ENCODE measurements at regions not wholly inside any gene's neighbourhood (a gene's known extent, or its start where the extent isn't known, plus 50 kb on each side); places are given as distances from the start of the nearest gene placed in this dataset.

GRCh38 chr6:167507376-167507945 lies 182.6 kb downstream of the TTLL2 start:
- DNase-seq (ENCODE audit: low read depth in 4 of 4, low spot score in 3 of 4), result no peak

GRCh38 chr6:167508919-167509852 lies 184.3 kb downstream of the TTLL2 start:
- no peak for DNase-seq (ENCODE audit: low read depth in 4 of 4, low spot score in 3 of 4)

GRCh38 chr6:167509853-167510220 lies 185.0 kb downstream of the TTLL2 start:
- DNase-seq (ENCODE audit: low read depth in 4 of 4, low spot score in 3 of 4), result no peak

- no peak for DNase-seq (ENCODE audit: low read depth in 4 of 4, low spot score in 3 of 4)
These were observed 185.8 kb downstream of the TTLL2 start for GRCh38 chr6:167510648-167511047.

GRCh38 chr6:167512696-167513375 lies 187.9 kb downstream of the TTLL2 start:
- DNase-seq (ENCODE audit: low read depth in 4 of 4, low spot score in 3 of 4), result no peak

GRCh38 chr6:167513778-167514177 lies 188.9 kb downstream of the TTLL2 start:
- no peak for DNase-seq (ENCODE audit: low read depth in 4 of 4, low spot score in 3 of 4)

GRCh38 chr6:167514524-167514923 lies 189.6 kb downstream of the TTLL2 start:
- no peak for DNase-seq (ENCODE audit: low read depth in 4 of 4, low spot score in 3 of 4)

- DNase-seq (ENCODE audit: low read depth in 4 of 4, low spot score in 3 of 4), result no peak
These were observed 191.1 kb downstream of the TTLL2 start for GRCh38 chr6:167515873-167516507.

GRCh38 chr6:167517254-167517916 lies 192.5 kb downstream of the TTLL2 start:
- DNase-seq (ENCODE audit: low read depth in 4 of 4, low spot score in 3 of 4), result no peak

- no peak for DNase-seq (ENCODE audit: low read depth in 4 of 4, low spot score in 3 of 4)
These were observed 198.5 kb downstream of the TTLL2 start for GRCh38 chr6:167523426-167523825.

- DNase-seq (ENCODE audit: low read depth in 4 of 4, low spot score in 3 of 4), result no peak
These were observed 199.6 kb downstream of the TTLL2 start for GRCh38 chr6:167524261-167525111.

GRCh38 chr6:167525774-167526173 lies 200.9 kb downstream of the TTLL2 start:
- DNase-seq (ENCODE audit: low read depth in 4 of 4, low spot score in 3 of 4), result no peak

- no peak for DNase-seq (ENCODE audit: low read depth in 4 of 4, low spot score in 3 of 4)
These were observed 201.8 kb downstream of the TTLL2 start for GRCh38 chr6:167526465-167527368.

- DNase-seq (ENCODE audit: low read depth in 4 of 4, low spot score in 3 of 4), result no peak
These were observed 203.4 kb downstream of the TTLL2 start for GRCh38 chr6:167528239-167528638.

GRCh38 chr6:167528976-167529375 lies 204.1 kb downstream of the TTLL2 start:
- no peak for DNase-seq (ENCODE audit: low read depth in 4 of 4, low spot score in 3 of 4)

GRCh38 chr6:167529444-167530335 lies 204.8 kb downstream of the TTLL2 start:
- DNase-seq (ENCODE audit: low read depth in 4 of 4, low spot score in 3 of 4), result no peak

GRCh38 chr6:167530951-167531350 lies 206.1 kb downstream of the TTLL2 start:
- DNase-seq (ENCODE audit: low read depth in 4 of 4, low spot score in 3 of 4), result no peak

Data from left renal pelvis (tissue), 4 donors.